22Rv1 (cell line): ENCODE measurements at regions not wholly inside any gene's neighbourhood (a gene's known extent, or its start where the extent isn't known, plus 50 kb on each side); places are given as distances from the start of the nearest gene placed in this dataset.

Experiments
- H3K27ac ChIP-seq: fragments of 450-650 bp; 2 replicates; pipeline ENCODE4 v1.5.1; 2017
- CTCF ChIP-seq: fragments of 450-650 bp; IDR thresholded peaks from 2 replicates; pipeline ENCODE4 v1.5.1; 2017; ENCODE audit warnings: mild to moderate bottlenecking
- ZFX ChIP-seq: fragments of 450-650 bp; IDR thresholded peaks from 2 replicates; pipeline ENCODE4 v1.6.1; 2017; ENCODE audit warnings: antibody characterized with exemption, borderline replicate concordance

- TF ChIP-seq CTCF, result no peak
- no peak for TF ChIP-seq ZFX
- no peak overlapping the region for H3K27ac ChIP-seq
Observed at GRCh38 chr9:38342532-38342931, 50.0 kb upstream of the ALDH1B1 start.

DNA sequence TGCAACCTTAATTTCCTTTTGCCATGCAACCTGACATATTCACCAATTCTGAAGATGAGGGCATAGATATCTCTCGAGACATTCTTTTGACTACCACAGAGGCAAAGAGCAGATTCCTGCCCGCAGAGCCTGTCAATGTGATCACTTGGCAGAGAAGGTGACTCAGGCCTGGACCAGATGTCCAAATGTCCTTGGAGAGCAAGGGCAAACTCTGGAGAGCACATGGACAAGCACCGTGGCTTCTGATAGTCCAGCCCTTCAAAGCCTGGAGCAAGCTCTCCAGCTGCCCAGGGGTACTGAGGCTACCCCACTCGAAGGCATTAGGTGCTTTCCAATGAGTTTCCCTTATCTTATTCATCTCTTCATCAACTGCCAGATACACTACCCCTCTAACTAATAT is 50.4 kb upstream of the ALDH1B1 start:
- TF ChIP-seq ZFX, result no peak
- TF ChIP-seq CTCF, result no peak

DNA sequence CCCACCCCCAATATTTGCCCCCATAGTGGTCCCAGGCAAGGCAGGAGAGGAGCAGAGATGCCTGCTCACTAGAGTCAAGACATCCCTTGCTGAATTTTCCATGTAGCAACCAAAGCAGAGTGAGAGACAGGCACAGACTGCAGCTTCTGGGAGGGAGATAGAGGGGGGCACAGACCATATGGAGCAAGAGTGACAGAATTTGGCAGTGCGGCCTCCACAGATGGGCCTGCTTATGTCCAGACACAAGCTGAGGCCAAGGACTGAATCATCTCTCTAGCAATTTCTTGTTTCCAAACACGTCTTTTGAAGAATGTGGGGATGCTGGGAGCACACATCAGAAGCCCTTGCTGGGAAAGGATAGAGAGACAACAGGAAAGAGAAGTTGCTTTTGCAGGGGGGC is 53.0 kb upstream of the ALDH1B1 start:
- H3K27ac ChIP-seq, result no peak overlapping the region
- TF ChIP-seq ZFX (no peak), CTCF (no peak)

More for the DNA sequence above, 50.4 kb upstream of the ALDH1B1 start:
- no peak overlapping the region for H3K27ac ChIP-seq

GRCh38 chr9:38339087-38339486 is 53.4 kb upstream of the ALDH1B1 start:
- H3K27ac ChIP-seq, result no peak overlapping the region

DNA sequence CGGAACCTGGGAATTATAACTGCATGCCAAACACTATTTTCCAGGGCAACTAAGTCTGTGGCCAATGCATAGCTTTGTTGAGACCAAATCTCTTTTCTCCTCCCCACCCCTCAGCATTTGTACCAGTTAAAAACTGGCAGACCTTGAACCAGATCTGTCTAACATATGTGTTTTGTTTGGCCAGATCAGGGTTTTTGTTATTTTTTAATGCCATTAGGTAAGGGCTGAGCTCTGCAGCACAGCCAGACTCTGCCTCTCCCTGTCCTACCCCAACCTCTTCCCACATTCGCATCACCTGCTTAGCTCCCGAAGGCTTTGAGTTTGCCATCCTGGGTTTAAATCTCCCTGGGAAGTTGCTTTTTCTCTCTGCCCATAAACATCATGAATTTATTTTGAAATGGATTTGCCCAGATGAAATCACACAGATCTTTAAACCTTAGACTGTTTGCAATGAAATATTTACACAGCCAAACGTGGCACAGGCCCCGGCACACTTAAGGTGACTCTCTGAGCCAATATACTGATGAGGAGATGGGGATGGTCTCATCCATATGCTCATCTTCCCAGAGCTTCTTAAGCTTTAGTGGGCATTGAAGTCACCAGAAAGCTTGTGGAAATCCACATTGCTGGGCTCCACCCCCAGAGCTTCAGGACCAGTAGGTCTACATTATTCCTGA is 54.0 kb upstream of the ALDH1B1 start:
- no peak for TF ChIP-seq CTCF
- TF ChIP-seq ZFX, result no peak
- no peak overlapping the region for H3K27ac ChIP-seq

More at GRCh38 chr9:38339087-38339486, 53.4 kb upstream of the ALDH1B1 start:
- TF ChIP-seq CTCF (no peak), ZFX (no peak)

DNA sequence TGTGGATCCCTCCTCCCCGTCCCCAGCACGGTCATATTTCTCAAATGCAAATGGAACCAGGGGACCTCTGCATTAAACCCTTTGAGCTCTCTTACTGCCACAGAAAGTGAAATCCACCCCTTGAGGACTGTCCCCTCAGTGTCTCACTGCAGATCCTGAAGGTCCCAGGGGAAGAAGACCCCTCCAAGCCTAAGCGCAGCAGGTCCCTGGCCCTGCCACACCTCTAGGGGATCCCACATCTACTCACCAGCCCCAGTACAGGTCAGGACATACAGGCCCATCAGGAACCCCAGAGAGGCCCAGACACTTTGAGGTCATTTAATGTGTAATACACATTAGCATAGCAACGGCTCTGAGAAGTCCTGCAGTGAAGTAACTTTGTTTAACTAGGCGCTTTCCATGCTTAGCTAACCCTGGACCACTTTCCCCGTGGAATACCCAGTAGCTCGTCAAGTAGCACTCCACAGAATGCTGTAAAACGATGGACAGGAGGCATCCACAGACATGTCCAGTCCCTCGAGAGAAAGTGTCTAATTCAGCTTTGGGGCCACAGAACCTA is 54.7 kb upstream of the ALDH1B1 start:
- no peak overlapping the region for H3K27ac ChIP-seq
- TF ChIP-seq ZFX (no peak), CTCF (no peak)

GRCh38 chr9:38337181-38337580 is 55.3 kb upstream of the ALDH1B1 start:
- TF ChIP-seq ZFX, result no peak
- no peak for TF ChIP-seq CTCF
- H3K27ac ChIP-seq, result no peak overlapping the region
